ENCODE measurements at regions not wholly inside any gene's neighbourhood (a gene's known extent, or its start where the extent isn't known, plus 50 kb on each side); places are given as distances from the start of the nearest gene placed in this dataset.

GRCh38 chr1:169024800-169025271 is 81.7 kb upstream of the ATP1B1 start:
- no peak overlapping the region for H3K27ac ChIP-seq
- ATAC-seq (no peak), DNase-seq (no peak)
- no peaks in the 10 kb centered on the region for H3K27me3 ChIP-seq
- no peaks in the 10 kb centered on the region for H3K4me1 ChIP-seq
- no peaks in the 10 kb centered on the region for H3K9me3 ChIP-seq
- TF ChIP-seq, protein P1, sequence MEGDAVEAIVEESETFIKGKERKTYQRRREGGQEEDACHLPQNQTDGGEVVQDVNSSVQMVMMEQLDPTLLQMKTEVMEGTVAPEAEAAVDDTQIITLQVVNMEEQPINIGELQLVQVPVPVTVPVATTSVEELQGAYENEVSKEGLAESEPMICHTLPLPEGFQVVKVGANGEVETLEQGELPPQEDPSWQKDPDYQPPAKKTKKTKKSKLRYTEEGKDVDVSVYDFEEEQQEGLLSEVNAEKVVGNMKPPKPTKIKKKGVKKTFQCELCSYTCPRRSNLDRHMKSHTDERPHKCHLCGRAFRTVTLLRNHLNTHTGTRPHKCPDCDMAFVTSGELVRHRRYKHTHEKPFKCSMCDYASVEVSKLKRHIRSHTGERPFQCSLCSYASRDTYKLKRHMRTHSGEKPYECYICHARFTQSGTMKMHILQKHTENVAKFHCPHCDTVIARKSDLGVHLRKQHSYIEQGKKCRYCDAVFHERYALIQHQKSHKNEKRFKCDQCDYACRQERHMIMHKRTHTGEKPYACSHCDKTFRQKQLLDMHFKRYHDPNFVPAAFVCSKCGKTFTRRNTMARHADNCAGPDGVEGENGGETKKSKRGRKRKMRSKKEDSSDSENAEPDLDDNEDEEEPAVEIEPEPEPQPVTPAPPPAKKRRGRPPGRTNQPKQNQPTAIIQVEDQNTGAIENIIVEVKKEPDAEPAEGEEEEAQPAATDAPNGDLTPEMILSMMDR (IDR thresholded peaks at IDR 0.05): no peak
- no peaks in the 10 kb centered on the region for H3K36me3 ChIP-seq
- intact Hi-C loops (cut with DNase I): no loop called here
- H3K4me3 ChIP-seq: no peak overlapping the region

GRCh38 chr1:169025412-169025811 is 81.1 kb upstream of the ATP1B1 start:
- H3K4me1 ChIP-seq: no peaks in the 10 kb centered on the region
- TF ChIP-seq, protein P1 (IDR thresholded peaks at IDR 0.05): no peak
- no peak overlapping the region for H3K27ac ChIP-seq
- intact Hi-C loops (cut with DNase I): no loop called here
- H3K27me3 ChIP-seq: no peaks in the 10 kb centered on the region
- no peak for ATAC-seq
- H3K36me3 ChIP-seq: no peaks in the 10 kb centered on the region
- H3K4me3 ChIP-seq: no peak overlapping the region
- no peak for DNase-seq
- H3K9me3 ChIP-seq: no peaks in the 10 kb centered on the region

DNA sequence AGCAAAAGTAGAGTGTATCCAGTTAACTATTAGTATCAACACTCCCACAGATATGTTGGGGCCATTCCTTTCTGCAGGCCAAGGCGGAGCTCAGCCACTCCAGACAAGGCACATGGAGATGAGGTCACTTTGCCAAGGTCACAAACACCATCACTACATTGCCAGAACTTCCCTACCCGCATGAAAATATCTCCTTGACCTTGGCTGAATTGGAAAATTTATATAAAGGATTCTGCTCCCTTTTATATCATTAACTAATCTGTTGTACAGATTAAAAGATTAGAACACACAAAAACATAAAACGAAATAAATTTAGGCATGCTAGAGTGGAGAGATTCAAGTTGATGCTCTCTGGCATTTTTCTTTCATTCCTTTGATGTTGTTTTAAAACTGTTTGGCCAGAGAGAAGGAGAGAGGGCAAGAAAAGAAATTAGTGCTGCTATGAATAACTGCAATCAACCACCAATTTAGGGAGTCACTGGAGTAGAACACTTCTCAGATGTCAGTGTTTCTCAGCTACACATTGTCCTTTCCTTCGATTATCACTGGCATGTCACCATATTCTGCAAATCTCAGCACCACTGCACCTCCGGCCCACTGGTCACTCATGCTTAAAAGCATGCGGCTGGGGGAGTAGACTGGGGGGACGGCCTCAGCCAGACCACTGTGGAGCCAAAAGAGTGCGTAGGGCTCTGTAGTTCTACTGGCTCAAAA is 78.7 kb upstream of the ATP1B1 start:
- DNase-seq: no peak
- H3K4me1 ChIP-seq: no peaks in the 10 kb centered on the region
- no peaks in the 10 kb centered on the region for H3K36me3 ChIP-seq
- TF ChIP-seq, protein P1 (IDR thresholded peaks at IDR 0.05): no peak
- no peak overlapping the region for H3K27ac ChIP-seq
- H3K27me3 ChIP-seq: no peaks in the 10 kb centered on the region
- H3K9me3 ChIP-seq: no peaks in the 10 kb centered on the region
- no peak for ATAC-seq
- H3K4me3 ChIP-seq: no peak overlapping the region
- intact Hi-C loops (cut with DNase I): no loop called here

DNA sequence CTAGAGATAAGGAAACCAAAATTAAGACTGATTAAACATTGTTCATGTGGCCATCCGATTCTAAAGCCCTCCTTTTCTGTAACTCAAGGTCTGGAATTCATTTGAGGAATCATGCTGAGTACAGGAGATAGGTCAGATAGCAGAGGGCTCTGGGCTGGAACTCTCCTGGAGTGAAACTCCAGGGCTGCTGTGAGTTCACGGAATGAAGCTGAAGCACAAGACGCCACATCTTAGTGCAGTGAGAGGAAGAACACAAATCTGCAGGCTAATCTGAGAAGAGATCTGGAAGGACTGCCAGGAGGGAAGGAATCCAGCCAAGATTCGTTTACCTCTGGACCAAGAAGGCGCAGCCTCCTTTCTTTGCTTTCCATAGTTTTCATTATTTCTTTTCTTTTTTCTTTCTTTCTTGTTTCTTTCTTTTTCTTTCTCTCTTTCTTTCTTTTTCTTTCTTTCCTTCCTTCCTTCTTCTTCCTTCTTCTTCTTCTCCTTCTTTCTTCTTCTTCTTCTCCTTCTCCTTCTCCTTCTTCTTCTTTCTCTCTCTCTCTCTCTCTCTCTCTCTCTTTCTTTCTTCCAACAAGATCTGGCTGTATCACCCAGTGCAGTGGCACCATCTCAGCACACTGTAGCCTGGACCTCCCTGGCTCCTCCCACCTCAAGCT is 74.8 kb upstream of the ATP1B1 start:
- intact Hi-C loops (cut with DNase I): no loop called here
- TF ChIP-seq, protein P1 (IDR thresholded peaks at IDR 0.05): no peak
- H3K4me3 ChIP-seq: no peak overlapping the region
- H3K9me3 ChIP-seq: peaks cover 0 to 4% of the 10 kb centered on the region in 2 donors
- no peak overlapping the region for H3K27ac ChIP-seq
- no peaks in the 10 kb centered on the region for H3K4me1 ChIP-seq
- no peaks in the 10 kb centered on the region for H3K27me3 ChIP-seq
- no peaks in the 10 kb centered on the region for H3K36me3 ChIP-seq
- ATAC-seq (no peak), DNase-seq (no peak)

DNA sequence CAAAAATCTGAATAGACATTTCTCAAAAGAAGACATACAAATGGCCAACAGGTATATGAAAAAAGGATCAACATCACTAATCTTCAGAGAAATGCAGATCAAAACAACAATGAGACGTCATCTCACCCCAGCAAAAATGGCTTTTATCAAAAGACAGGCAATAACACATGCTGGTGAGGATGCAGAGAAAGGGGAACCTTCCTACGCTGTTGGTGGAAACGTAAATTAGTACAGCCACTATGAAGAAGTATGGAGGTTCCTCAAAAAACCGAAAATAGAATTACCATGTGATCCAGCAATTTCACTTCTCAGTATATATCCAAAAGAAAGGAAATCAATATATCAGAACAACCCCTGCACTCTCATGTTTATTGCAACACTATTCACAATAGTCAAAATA is 65.1 kb upstream of the ATP1B1 start:
- ATAC-seq (peak; percentile 42), DNase-seq (no peak)
- H3K27ac ChIP-seq: no peak overlapping the region
- peaks cover 0 to 3% of the 10 kb centered on the region in 2 donors for H3K9me3 ChIP-seq
- TF ChIP-seq, protein P1 (IDR thresholded peaks at IDR 0.05): no peak
- no peaks in the 10 kb centered on the region for H3K36me3 ChIP-seq
- no peaks in the 10 kb centered on the region for H3K27me3 ChIP-seq
- no peak overlapping the region for H3K4me3 ChIP-seq
- intact Hi-C loops (cut with DNase I): no loop called here
- peaks cover 0 to 4% of the 10 kb centered on the region in 2 donors for H3K4me1 ChIP-seq

Measured in left lung (tissue), 4 donors.